Panc1 (cell line): ENCODE measurements at regions not wholly inside any gene's neighbourhood (a gene's known extent, or its start where the extent isn't known, plus 50 kb on each side); places are given as distances from the start of the nearest gene placed in this dataset.
A peak's percentile ranks its signal among the peaks of the same experiment; 100 is the strongest.

ENCODE experiments used
- ATAC-seq: fragments of 200-7000 bp; cut with Tn5 transposase; 2 replicates; pipeline ENCODE4 v1.9.1; 2020; ENCODE audit warnings: mild to moderate bottlenecking, moderate library complexity
- BruUV-seq: library from RNA; stranded (reverse); fragments of 400-500 nt; replicated peaks from 2 replicates; lab custom pipeline; 2021; lab: Mats Ljungman, UMichigan
- CTCF ChIA-PET: fragments of 300-600 bp; sonication (Branson Sonifier 250); formaldehyde crosslinking; loops from one replicate; lab custom pipeline; 2022; ENCODE audit warnings: antibody characterized with exemption; lab: Charles Lee
- POLR2A ChIA-PET: fragments of 300-600 bp; sonication (Branson Sonifier 250); formaldehyde crosslinking; loops from one replicate; lab custom pipeline; 2022; ENCODE audit warnings: antibody characterized with exemption; lab: Charles Lee
- DNase-seq: peaks from one replicate; pipeline ENCODE4 v3.0.0-alpha.2; 2010; ENCODE audit warnings: low read depth, low spot score
- H3K27ac ChIP-seq: 2 replicates; pipeline ENCODE4 v1.5.1; 2011; ENCODE audit warnings: mild to moderate bottlenecking, low read length, inconsistent platforms
- H3K27me3 ChIP-seq: fragments of 200-500 bp; sonication (Bioruptor generic); 2 replicates; pipeline ENCODE4 v1.6.0; 2014; ENCODE audit warnings: low read length, inconsistent platforms; ENCODE audit not compliant: control insufficient read depth, insufficient read depth
- H3K36me3 ChIP-seq: fragments of 200-500 bp; sonication (Bioruptor generic); 2 replicates; pipeline ENCODE4 v1.5.1; 2014; ENCODE audit warnings: inconsistent platforms, mild to moderate bottlenecking, low read length, moderate library complexity; ENCODE audit not compliant: control insufficient read depth, insufficient read depth
- H3K4me1 ChIP-seq: 2 replicates; pipeline ENCODE4 v1.5.1; 2011; ENCODE audit warnings: inconsistent platforms, mild to moderate bottlenecking, low read length, moderate library complexity; ENCODE audit not compliant: control insufficient read depth, insufficient read depth
- H3K4me3 ChIP-seq, 2 experiments: 2 replicates each; pipeline ENCODE4 v1.5.1; 2011 to 2012; ENCODE audit warnings: low read depth in 2 of 2, low read length in 2 of 2, mild to moderate bottlenecking in 2 of 2, inconsistent platforms in 1 of 2, moderate library complexity in 1 of 2
- H3K9me3 ChIP-seq: fragments of 200-500 bp; sonication (Bioruptor generic); 2 replicates; pipeline ENCODE4 v1.5.1; 2014; ENCODE audit warnings: low read depth, mild to moderate bottlenecking, inconsistent platforms, low read length, moderate library complexity; ENCODE audit not compliant: control insufficient read depth, insufficient read depth
- CTCF ChIP-seq: fragments of 450-650 bp; IDR thresholded peaks from 2 replicates; pipeline ENCODE4 v1.5.1; 2017; ENCODE audit warnings: mild to moderate bottlenecking
- POLR2AphosphoS5 ChIP-seq: IDR thresholded peaks from 2 replicates; pipeline ENCODE4 v1.6.1; 2012; ENCODE audit warnings: mild to moderate bottlenecking, low read depth, low read length, moderate library complexity
- REST ChIP-seq, 2 experiments: IDR thresholded peaks; 2 replicates each; pipeline ENCODE4 v1.6.1; 2011 to 2012; ENCODE audit warnings: low read depth in 2 of 2, control low read depth in 1 of 2, low read length in 1 of 2, mild to moderate bottlenecking in 1 of 2, moderate library complexity in 1 of 2; ENCODE audit not compliant: insufficient read depth in 1 of 2
- SIN3A ChIP-seq: IDR thresholded peaks from 2 replicates; pipeline ENCODE4 v1.6.1; 2012; ENCODE audit warnings: low read depth, mild to moderate bottlenecking, low read length, moderate library complexity, borderline replicate concordance; ENCODE audit not compliant: insufficient read depth
- TCF7L2 ChIP-seq: IDR thresholded peaks from 2 replicates; pipeline ENCODE4 v1.6.1; 2011; ENCODE audit warnings: mild to moderate bottlenecking, low read depth, low read length, inconsistent platforms
- in situ Hi-C: cut with HindIII; loops from 2 replicates; pipeline ENCODE4 v1.10.0; 2016; ENCODE audit warnings: low sequenced_read_pairs, low pct_unique_long_range_greater_than_20kb
- intact Hi-C: fragments of 100-400 bp; cut with micrococcal nuclease; formaldehyde crosslinking; loops from one replicate; pipeline ENCODE4 v1.10.0; 2022; ENCODE audit not compliant: unreplicated experiment

- POLR2A ChIA-PET, result no interaction called here
- Histone ChIP-seq H3K4me3 (no peak overlapping the region), H3K9me3 (peaks cover 9% of the 10 kb centered on the region; the same call in 1 of the 2 replicates), H3K27me3 (no peaks in the 10 kb centered on the region), H3K4me1 (no peaks in the 10 kb centered on the region; the same call in 1 of the 2 replicates), H3K27ac (no peak overlapping the region), H3K36me3 (no peaks in the 10 kb centered on the region)
- intact Hi-C loops (no loop called here), in situ Hi-C loops (loop anchor here (10.0 to 25.0 kb wide), 2 partner anchors 142 to 335 kb away; partner anchors contain the start of gene ITPRID2)
- no TSS peak for BruUV-seq
- TF ChIP-seq TCF7L2 (no peak), POLR2AphosphoS5 (no peak), CTCF (no peak), SIN3A (no peak), REST (IDR thresholded peaks at IDR 0.05; ENCODE audit: insufficient read depth in 1 of 2, low read depth in 2 of 2, low read length in 1 of 2) (no peak)
- ATAC-seq (no peak), DNase-seq (no peak)
- CTCF ChIA-PET, result no interaction called here
These were observed 72.0 kb upstream of the NEUROD1 start for GRCh38 chr2:181752301-181752700.

GRCh38 chr2:181753686-181754085 lies 73.4 kb upstream of the NEUROD1 start:
- TF ChIP-seq POLR2AphosphoS5 (no peak), TCF7L2 (no peak), SIN3A (no peak), REST (IDR thresholded peaks at IDR 0.05; ENCODE audit: insufficient read depth in 1 of 2, low read depth in 2 of 2, low read length in 1 of 2) (no peak), CTCF (no peak)
- Histone ChIP-seq H3K27ac (peak overlapping the region; percentile 17; the same call in 1 of the 2 replicates), H3K36me3 (no peaks in the 10 kb centered on the region), H3K4me3 (no peak overlapping the region), H3K9me3 (peaks cover 4% of the 10 kb centered on the region; the same call in 1 of the 2 replicates), H3K4me1 (no peaks in the 10 kb centered on the region; the same call in 1 of the 2 replicates), H3K27me3 (no peaks in the 10 kb centered on the region)
- no TSS peak for BruUV-seq
- ATAC-seq (no peak), DNase-seq (no peak)
- in situ Hi-C loops (loop anchor here (10.0 to 25.0 kb wide), 2 partner anchors 141 to 334 kb away; partner anchors contain the start of gene ITPRID2), intact Hi-C loops (no loop called here)
- POLR2A ChIA-PET, result interaction anchor here (0.6 to 1.0 kb wide), 2 partner anchors 39 to 147 kb away, joined by 3 to 9 read pairs; no protein-coding TSS in a partner anchor
- CTCF ChIA-PET, result no interaction called here
